WTC11 (cell line): ENCODE measurements at regions not wholly inside any gene's neighbourhood (a gene's known extent, or its start where the extent isn't known, plus 50 kb on each side); places are given as distances from the start of the nearest gene placed in this dataset.

Source experiments
- ATAC-seq: fragments of 200-7000 bp; cut with Tn5 transposase; 2 replicates; pipeline ENCODE4 v1.10.0; 2021; ENCODE audit warnings: mild to moderate bottlenecking, moderate library complexity
- CTCF ChIA-PET: fragments of 300-600 bp; sonication (Branson Sonifier 250); formaldehyde crosslinking; loops from one replicate; lab custom pipeline; 2021; ENCODE audit warnings: antibody characterized with exemption; lab: Charles Lee
- POLR2A ChIA-PET: fragments of 350-600 bp; sonication (Branson Sonifier 250); formaldehyde crosslinking; loops from one replicate; lab custom pipeline; 2021; ENCODE audit warnings: antibody characterized with exemption; lab: Charles Lee
- DNase-seq: peaks from one replicate; pipeline ENCODE4 v3.0.0; 2021; ENCODE audit warnings: low spot score
- H3K27ac Mint-ChIP-seq: 2 replicates; pipeline ENCODE4 v1.8.0; 2021; ENCODE audit warnings: mixed read lengths
- H3K27me3 Mint-ChIP-seq: 2 replicates; pipeline ENCODE4 v1.8.0; 2021; ENCODE audit warnings: low read depth, mild to moderate bottlenecking, moderate library complexity, mixed read lengths
- H3K36me3 Mint-ChIP-seq: 2 replicates; pipeline ENCODE4 v1.8.0; 2021; ENCODE audit warnings: mixed read lengths
- H3K4me1 Mint-ChIP-seq: 2 replicates; pipeline ENCODE4 v1.8.0; 2022; ENCODE audit warnings: mixed read lengths
- H3K4me3 Mint-ChIP-seq: 2 replicates; pipeline ENCODE4 v1.8.0; 2021; ENCODE audit warnings: mild to moderate bottlenecking, moderate library complexity, mixed read lengths
- H3K9me3 Mint-ChIP-seq: 2 replicates; pipeline ENCODE4 v1.8.0; 2021; ENCODE audit warnings: mixed read lengths
- AFF4 ChIP-seq: sonication (generic); formaldehyde crosslinking; IDR thresholded peaks from 2 replicates; pipeline ENCODE4 v1.8.1; 2023; ENCODE audit warnings: mild to moderate bottlenecking, missing genetic modification reagents, borderline replicate concordance
- ARID4B ChIP-seq: sonication (generic); formaldehyde crosslinking; IDR thresholded peaks from 2 replicates; pipeline ENCODE4 v1.8.0; 2023; ENCODE audit warnings: missing genetic modification reagents, mild to moderate bottlenecking, borderline replicate concordance
- ATF1 ChIP-seq: sonication (generic); formaldehyde crosslinking; IDR thresholded peaks from 2 replicates; pipeline ENCODE4 v1.8.1; 2023; ENCODE audit warnings: mild to moderate bottlenecking, moderate library complexity, missing genetic modification reagents
- ATF2 ChIP-seq: sonication (generic); formaldehyde crosslinking; IDR thresholded peaks from 2 replicates; pipeline ENCODE4 v1.8.1; 2022; ENCODE audit warnings: low read depth, missing genetic modification reagents, borderline replicate concordance
- ATF3 ChIP-seq: sonication (generic); formaldehyde crosslinking; conservative IDR thresholded peaks from 2 replicates; pipeline ENCODE4 v1.8.1; 2022; ENCODE audit warnings: mild to moderate bottlenecking, missing genetic modification reagents
- CREM ChIP-seq: sonication (generic); formaldehyde crosslinking; IDR thresholded peaks from 2 replicates; pipeline ENCODE4 v1.8.1; 2022; ENCODE audit warnings: mild to moderate bottlenecking, missing genetic modification reagents, moderate library complexity
- GTF2I ChIP-seq: fragments of 250-450 bp; sonication (Bioruptor Pico); conservative IDR thresholded peaks from 2 replicates; pipeline ENCODE4 v1.4.0; 2021; ENCODE audit warnings: mild to moderate bottlenecking
- IRF2 ChIP-seq: sonication (generic); formaldehyde crosslinking; IDR thresholded peaks from 2 replicates; pipeline ENCODE4 v1.8.0; 2022; ENCODE audit warnings: low read depth, missing genetic modification reagents, borderline replicate concordance
- JUN ChIP-seq: sonication (generic); formaldehyde crosslinking; IDR thresholded peaks from 2 replicates; pipeline ENCODE4 v1.8.0; 2023; ENCODE audit warnings: mild to moderate bottlenecking, missing genetic modification reagents
- ZNF396 ChIP-seq: fragments of 250-450 bp; sonication (Bioruptor Pico); IDR thresholded peaks from 2 replicates; pipeline ENCODE4 v1.8.0; 2021; ENCODE audit warnings: mild to moderate bottlenecking, moderate library complexity, borderline replicate concordance
- TF ChIP-seq, protein P1 (sequence below): sonication (generic); formaldehyde crosslinking; IDR thresholded peaks from 2 replicates; pipeline ENCODE4 v1.8.0; 2022; ENCODE audit warnings: mild to moderate bottlenecking, missing genetic modification reagents
- TF ChIP-seq, protein P2 (sequence below): sonication (generic); formaldehyde crosslinking; IDR thresholded peaks from 2 replicates; pipeline ENCODE4 v1.8.0; 2022; ENCODE audit warnings: mild to moderate bottlenecking, missing genetic modification reagents
- TF ChIP-seq, protein P3 (sequence below): sonication (generic); formaldehyde crosslinking; IDR thresholded peaks from 2 replicates; pipeline ENCODE4 v1.8.0; 2023; ENCODE audit warnings: missing genetic modification reagents
- TF ChIP-seq, protein P4 (sequence below): fragments of 200-600 bp; IDR thresholded peaks from 2 replicates; pipeline ENCODE4 v1.8.0; 2022; ENCODE audit warnings: antibody characterized with exemption

DNA sequence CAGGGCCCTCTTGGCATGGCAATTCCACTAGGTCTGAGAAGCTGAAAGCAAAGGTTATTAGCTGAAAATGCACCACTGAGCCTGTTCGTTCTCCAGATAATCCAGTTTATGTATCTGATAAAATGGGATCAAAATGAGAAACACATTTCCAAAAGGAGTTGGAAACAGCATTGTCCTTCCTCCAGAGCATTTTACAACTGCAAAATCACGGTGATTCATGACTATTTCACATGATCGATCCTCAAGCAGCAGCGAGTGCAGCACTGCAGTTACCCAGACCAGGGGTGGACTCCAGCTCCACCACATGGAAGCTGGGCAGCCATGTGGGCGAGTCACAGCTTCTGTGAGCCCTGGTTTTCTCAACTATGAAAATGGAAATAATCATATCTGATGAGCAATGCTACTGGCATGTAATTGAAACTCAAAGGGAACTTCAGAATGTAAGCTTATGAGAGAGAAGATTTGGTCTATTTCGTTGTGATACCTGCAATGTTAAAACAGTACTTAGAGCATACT lies 78.7 kb upstream of the MSX1 start:
- Mint-ChIP-seq H3K4me1 (peaks cover 8% of the 10 kb centered on the region; the same call in 1 of the 2 replicates), H3K36me3 (peaks cover 2% of the 10 kb centered on the region; the same call in 1 of the 2 replicates), H3K27me3 (peaks cover 9% of the 10 kb centered on the region), H3K9me3 (peaks cover 3% of the 10 kb centered on the region), H3K4me3 (no peak overlapping the region), H3K27ac (no peak overlapping the region)
- TF ChIP-seq, protein P1, sequence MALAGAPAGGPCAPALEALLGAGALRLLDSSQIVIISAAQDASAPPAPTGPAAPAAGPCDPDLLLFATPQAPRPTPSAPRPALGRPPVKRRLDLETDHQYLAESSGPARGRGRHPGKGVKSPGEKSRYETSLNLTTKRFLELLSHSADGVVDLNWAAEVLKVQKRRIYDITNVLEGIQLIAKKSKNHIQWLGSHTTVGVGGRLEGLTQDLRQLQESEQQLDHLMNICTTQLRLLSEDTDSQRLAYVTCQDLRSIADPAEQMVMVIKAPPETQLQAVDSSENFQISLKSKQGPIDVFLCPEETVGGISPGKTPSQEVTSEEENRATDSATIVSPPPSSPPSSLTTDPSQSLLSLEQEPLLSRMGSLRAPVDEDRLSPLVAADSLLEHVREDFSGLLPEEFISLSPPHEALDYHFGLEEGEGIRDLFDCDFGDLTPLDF: no peak
- TF ChIP-seq IRF2 (CRISPR knock-in tag): no peak
- no peak for TF ChIP-seq ARID4B (CRISPR knock-in tag)
- no peak for TF ChIP-seq JUN (CRISPR knock-in tag)
- ATAC-seq (no peak), DNase-seq (no peak)
- POLR2A ChIA-PET: no interaction called here
- CTCF ChIA-PET: interaction anchor here (1.2 kb wide), 1 partner anchor 19 kb away, joined by 3 read pairs; no protein-coding TSS in a partner anchor

DNA sequence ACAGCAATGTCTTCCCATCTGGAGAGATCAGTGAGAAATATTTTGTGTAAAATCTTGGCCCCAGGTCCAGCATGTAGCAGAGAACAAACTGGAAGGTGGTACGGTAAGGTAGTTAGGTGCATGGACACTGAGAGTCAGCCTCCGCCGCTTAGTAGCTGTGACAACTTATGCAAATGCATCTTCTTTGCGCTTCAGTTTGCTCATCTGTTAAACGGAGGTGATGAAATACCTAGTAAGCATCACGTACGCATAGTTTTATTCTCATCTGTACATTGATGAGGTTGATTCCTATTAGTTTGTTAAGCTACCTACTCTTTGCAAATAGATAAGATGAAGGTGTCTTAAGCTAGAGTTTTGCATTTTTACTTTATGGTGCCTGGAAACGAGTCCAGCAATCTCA lies 80.0 kb upstream of the MSX1 start:
- Mint-ChIP-seq H3K4me3 (no peak overlapping the region), H3K4me1 (peaks cover 7% of the 10 kb centered on the region; the same call in 1 of the 2 replicates), H3K9me3 (no peaks in the 10 kb centered on the region), H3K27ac (no peak overlapping the region), H3K36me3 (no peaks in the 10 kb centered on the region), H3K27me3 (peaks cover 9% of the 10 kb centered on the region)
- ChIA-PET POLR2A (no interaction called here), CTCF (interaction anchor here (1.4 kb wide), 1 partner anchor 102 kb away, joined by 5 read pairs; no protein-coding TSS in a partner anchor)
- ATAC-seq (no peak), DNase-seq (no peak)
- TF ChIP-seq ATF2 (CRISPR knock-in tag) (0 out of 2 replicates have a peak, but pooled peaks have one; percentile 12), CREM (CRISPR knock-in tag) (no peak)

- Mint-ChIP-seq H3K27me3 (peaks cover 9% of the 10 kb centered on the region), H3K9me3 (no peaks in the 10 kb centered on the region), H3K36me3 (no peaks in the 10 kb centered on the region), H3K4me1 (0 out of 2 replicates have a peak, but pooled peaks cover 4% of the 10 kb centered on the region), H3K4me3 (no peak overlapping the region), H3K27ac (no peak overlapping the region)
- ChIA-PET CTCF (interaction anchor here (0.9 to 1.4 kb wide), 3 partner anchors 17 to 352 kb away, joined by 3 to 5 read pairs (median 4); no protein-coding TSS in a partner anchor), POLR2A (no interaction called here)
- ATAC-seq (no peak), DNase-seq (no peak)
- TF ChIP-seq ATF3: no peak
- TF ChIP-seq, protein P2, sequence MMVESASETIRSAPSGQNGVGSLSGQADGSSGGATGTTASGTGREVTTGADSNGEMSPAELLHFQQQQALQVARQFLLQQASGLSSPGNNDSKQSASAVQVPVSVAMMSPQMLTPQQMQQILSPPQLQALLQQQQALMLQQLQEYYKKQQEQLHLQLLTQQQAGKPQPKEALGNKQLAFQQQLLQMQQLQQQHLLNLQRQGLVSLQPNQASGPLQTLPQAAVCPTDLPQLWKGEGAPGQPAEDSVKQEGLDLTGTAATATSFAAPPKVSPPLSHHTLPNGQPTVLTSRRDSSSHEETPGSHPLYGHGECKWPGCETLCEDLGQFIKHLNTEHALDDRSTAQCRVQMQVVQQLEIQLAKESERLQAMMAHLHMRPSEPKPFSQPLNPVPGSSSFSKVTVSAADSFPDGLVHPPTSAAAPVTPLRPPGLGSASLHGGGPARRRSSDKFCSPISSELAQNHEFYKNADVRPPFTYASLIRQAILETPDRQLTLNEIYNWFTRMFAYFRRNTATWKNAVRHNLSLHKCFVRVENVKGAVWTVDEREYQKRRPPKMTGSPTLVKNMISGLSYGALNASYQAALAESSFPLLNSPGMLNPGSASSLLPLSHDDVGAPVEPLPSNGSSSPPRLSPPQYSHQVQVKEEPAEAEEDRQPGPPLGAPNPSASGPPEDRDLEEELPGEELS (CRISPR knock-in tag): no peak
- TF ChIP-seq ZNF396 (CRISPR knock-in tag): no peak
- TF ChIP-seq AFF4 (CRISPR knock-in tag): no peak
- TF ChIP-seq ATF1 (CRISPR knock-in tag): no peak
- TF ChIP-seq, protein P3, sequence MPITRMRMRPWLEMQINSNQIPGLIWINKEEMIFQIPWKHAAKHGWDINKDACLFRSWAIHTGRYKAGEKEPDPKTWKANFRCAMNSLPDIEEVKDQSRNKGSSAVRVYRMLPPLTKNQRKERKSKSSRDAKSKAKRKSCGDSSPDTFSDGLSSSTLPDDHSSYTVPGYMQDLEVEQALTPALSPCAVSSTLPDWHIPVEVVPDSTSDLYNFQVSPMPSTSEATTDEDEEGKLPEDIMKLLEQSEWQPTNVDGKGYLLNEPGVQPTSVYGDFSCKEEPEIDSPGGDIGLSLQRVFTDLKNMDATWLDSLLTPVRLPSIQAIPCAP (CRISPR knock-in tag): no peak
- no peak for TF ChIP-seq JUN (CRISPR knock-in tag)
- TF ChIP-seq, protein P4, sequence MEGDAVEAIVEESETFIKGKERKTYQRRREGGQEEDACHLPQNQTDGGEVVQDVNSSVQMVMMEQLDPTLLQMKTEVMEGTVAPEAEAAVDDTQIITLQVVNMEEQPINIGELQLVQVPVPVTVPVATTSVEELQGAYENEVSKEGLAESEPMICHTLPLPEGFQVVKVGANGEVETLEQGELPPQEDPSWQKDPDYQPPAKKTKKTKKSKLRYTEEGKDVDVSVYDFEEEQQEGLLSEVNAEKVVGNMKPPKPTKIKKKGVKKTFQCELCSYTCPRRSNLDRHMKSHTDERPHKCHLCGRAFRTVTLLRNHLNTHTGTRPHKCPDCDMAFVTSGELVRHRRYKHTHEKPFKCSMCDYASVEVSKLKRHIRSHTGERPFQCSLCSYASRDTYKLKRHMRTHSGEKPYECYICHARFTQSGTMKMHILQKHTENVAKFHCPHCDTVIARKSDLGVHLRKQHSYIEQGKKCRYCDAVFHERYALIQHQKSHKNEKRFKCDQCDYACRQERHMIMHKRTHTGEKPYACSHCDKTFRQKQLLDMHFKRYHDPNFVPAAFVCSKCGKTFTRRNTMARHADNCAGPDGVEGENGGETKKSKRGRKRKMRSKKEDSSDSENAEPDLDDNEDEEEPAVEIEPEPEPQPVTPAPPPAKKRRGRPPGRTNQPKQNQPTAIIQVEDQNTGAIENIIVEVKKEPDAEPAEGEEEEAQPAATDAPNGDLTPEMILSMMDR: no peak
- TF ChIP-seq GTF2I (CRISPR knock-in tag): no peak
Observed at GRCh38 chr4:4779054-4779453, 80.4 kb upstream of the MSX1 start.
